Stimulated activated CD4-positive, alpha-beta T cell treated with anti-CD3 and anti-CD28 coated beads, Interleukin-2, amount 100 ng/mL, for 24 hours (primary cell): ENCODE measurements at regions not wholly inside any gene's neighbourhood (a gene's known extent, or its start where the extent isn't known, plus 50 kb on each side); places are given as distances from the start of the nearest gene placed in this dataset.
"Not testable (repeated sequence)": the region's sequence is repeated elsewhere in the genome, so short reads cannot be mapped to it uniquely, and the experiment has no call there.

Experiments
- DNase-seq, 2 donors: peaks; one replicate each; pipeline ENCODE4 v3.0.0-alpha.2; 2020

DNA sequence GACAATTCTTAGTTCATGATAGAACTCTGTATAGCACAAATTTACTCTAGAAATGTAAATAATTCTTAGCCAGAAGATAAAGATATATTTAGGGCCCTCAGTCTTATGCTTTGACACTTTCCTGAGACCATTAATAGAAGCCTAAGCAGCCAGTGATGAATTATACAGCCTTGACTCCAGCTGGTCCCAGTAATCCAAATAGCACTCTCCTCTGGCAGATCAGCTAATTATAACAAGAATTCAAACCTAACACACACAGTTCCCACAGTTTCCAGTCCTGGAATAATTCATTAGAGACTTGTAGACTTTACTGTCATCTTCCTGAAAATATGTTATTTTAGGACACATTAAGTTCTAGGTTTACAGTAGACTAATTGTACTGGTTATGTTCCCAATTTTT lies 50.4 kb downstream of the SHOC1 start:
- no peak for DNase-seq

DNA sequence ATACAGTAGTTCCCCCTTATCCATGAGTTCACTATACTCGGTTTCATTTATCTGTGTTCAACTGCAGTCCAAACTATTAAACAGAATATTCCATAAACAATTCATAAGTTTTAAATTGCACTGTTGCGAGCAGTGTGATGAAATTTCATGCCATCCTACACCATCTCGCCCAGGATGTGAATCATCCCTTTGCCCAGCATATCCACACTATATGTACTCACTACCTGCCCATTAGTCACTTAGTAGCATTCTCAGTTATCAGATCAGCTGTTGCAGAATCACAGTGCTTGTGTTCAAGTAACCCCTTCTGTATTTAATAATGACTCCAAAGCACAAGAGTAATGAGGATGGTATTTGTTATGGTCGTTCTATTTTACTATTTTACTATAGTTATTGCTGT lies 51.5 kb downstream of the SHOC1 start:
- peak; percentile 9 to 26 for DNase-seq

DNA sequence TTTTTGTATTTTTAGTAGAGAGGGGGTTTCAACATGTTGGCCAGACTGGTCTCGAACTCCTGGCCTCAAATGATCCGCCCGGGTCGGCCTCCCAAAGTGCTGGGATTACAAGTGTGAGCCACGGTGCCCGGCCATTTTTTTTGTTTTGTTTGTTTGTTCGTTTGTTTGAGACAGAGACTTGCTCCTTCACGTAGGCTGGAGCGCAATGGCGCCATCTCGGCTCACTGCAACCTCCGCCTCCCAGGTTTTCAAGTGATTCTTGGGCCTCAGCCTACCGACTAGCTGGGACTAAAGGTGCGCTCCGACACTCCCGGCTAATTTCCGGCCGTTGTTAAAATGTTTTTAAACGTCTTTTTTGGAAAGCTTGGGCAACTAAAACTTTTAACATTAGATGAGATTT lies 54.0 kb downstream of the SHOC1 start:
- DNase-seq = no peak

DNA sequence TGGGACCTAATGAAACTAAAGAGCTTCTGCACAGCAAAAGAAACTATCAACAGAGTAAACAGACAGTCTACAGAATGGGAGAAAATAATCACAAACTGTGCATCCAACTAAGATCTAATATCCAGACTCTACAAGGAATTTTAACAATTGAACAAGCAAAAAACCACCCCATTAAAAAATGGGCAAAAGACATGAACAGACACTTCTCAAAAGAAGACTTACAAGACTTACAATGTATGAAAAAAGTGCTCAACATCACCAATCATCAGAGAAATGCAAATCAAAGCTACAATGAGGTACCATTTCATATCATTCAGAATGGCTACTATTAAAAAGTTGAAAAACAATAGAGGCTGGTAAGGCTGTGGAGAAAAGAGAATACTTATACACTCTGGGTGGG lies 58.0 kb downstream of the SHOC1 start:
- no peak for DNase-seq

DNA sequence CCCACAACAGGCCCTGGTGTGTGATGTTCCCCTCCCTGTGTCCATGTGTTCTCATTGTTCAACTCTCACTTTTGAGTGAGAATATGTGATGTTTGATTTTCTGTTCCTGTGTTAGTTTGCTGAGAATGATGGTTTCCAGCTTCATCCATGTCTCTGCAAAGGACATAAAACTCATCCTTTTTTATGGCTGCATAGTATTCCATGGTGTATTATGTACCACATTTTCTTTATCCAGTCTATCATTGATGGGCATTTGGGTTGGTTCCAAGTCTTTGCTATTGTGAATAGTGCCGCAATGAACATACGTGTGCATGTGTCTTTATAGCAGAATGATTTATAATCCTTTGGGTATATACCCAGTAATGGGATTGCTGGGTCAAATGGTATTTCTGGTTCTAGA lies 59.4 kb downstream of the SHOC1 start:
- not testable (repeated sequence) for DNase-seq

DNA sequence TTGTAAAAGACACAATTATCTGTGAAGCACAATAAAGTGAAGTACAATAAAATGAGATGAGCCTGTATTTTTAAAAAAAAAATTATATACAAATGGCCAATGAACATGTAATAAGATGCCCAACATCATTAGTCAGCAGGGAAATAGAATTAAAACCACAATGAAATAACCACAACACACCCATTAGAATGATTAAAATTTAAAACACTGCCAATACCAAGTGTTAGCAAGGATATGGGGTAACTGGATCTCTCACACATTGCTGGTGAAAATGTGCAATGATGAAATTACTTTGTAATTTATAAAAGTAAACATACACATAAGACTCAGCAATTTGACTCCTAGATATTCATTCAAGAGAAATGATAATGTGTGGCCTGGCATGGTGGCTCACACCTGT lies 62.8 kb downstream of the SHOC1 start:
- no peak for DNase-seq

DNA sequence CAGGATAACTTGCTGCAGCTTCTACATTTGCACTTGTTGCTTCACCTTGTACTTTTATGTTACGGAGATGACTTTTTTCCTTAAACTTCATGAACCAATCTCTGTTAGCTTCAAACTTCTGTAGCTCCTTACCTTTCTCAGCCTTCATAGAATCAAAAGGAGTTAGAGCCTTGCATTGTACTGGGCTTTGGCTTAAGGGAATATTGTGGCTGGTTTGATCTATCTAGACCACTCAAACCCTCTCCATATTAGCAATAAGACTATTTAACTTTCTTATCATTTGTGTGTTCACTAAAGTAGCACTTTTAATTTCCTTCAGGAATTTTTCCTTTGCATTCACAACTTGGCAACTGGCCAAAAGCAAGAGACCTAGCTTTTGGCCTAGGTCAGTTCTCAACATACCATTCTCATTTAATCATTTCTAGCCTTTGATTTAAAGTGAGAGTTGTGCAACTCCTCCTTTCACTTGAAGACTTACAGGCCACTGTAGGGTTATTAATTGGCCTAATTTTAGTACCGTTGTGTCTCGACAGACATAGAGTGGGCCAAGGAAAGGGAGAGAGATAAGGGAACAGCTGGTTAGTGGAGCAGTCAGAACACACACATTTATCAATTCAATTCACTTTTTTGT lies 63.7 kb downstream of the SHOC1 start:
- DNase-seq = no peak

DNA sequence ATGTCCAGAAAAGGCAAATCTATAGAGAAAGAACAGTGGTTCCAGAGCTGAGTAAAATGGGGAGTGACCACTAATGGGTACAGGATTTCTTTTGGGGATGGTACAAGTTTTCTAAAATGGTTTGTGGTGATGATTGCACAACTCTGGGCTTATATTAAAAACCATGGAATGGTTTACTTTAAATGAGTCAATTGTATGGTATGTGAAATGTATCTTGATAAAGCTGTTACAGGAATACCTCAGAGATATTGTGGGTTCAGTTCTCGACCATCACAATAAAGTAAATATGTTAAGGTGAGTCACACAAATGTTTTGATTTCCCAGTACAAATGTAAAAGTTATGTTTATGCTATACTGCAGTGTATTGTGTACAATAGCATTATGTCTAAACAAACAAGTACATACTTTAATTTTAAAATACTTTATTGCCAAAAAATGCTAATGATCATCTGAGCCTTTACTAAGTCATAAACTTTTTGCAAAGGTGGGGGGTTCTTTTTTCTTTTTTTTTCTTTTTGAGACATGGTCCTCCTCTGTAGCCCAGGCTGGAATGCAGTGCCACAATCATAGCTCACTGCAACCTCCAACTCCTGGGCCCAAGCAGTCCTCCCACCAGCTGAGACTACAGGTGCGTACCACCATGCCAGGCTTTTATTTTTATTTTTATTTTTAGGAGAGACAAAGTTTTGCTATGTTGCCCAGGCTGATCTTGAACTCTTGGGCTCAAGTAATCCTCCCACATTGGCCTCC lies 65.9 kb downstream of the SHOC1 start:
- DNase-seq = no peak

DNA sequence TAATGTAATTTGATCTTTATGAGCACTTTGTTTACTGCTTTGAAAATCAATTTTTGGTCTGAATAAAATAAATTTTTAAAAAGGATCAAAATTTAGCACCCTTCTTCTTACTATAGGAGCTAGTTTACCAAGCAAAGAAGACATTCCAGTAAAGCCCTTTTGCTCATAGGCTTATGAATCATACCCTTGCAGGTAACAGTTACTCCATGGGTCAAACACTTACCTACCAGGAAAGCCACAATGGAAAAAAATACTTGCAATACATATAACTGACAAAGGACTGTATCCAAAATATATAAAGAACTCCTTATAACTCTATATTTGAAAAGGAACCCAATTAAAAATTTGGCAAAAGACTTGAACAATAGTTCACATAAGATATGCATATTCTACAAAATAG lies 66.6 kb downstream of the SHOC1 start:
- DNase-seq = no peak

DNA sequence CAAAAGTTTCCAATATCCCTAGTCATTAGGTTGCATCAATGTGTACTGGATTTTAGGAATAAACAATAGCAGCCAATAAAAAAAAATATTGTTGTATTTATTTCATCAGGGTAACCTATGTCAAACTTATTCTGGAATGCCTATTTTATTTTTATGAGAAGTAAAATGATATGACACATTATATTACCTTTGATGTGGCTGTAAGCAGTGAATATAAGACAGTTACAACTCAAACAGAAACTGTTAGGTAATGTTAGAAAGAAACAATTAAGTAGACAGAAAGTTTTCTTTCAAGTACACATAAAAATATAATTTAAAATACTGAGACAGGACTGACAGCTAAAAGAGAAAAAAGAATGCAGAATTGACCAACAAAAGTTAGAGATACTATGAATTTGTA lies 65.5 kb downstream of the GNG10 start:
- no peak for DNase-seq

DNA sequence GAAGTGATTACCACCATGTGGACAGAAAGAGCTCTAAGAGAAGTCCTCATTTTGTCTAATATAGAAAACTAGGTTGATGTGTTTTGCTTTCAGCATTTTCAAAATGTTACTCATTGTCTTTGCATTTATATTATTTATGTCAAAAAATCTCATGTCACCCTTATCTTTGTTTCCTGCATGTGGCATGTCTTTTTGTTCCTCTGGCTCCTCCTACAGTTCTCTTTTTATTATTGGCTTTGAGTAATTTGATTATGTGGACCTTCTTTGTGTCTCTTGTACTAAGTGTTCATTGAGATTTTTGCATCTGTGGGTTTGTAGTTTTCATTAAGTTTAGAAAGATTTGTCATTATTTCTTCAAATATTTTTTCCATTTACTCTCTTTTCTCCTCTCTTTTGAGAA lies 58.8 kb downstream of the GNG10 start:
- no peak for DNase-seq
